H9 (cell line): ENCODE measurements at regions not wholly inside any gene's neighbourhood (a gene's known extent, or its start where the extent isn't known, plus 50 kb on each side); places are given as distances from the start of the nearest gene placed in this dataset.

ENCODE experiments used
- DNase-seq: peaks from one replicate; pipeline ENCODE4 v3.0.0-alpha.2; 2017
- H2AFZ ChIP-seq: one replicate; pipeline ENCODE4 v1.6.1; 2013; ENCODE audit warnings: mild to moderate bottlenecking, low read length, control low read depth, moderate library complexity
- H2AK5ac ChIP-seq: 2 replicates; pipeline ENCODE4 v1.6.1; 2013; ENCODE audit warnings: low read length, control low read depth, mixed read lengths; ENCODE audit not compliant: insufficient read length
- H2BK120ac ChIP-seq: one replicate; pipeline ENCODE4 v1.6.1; 2013; ENCODE audit warnings: low read depth, mild to moderate bottlenecking, low read length, control low read depth, inconsistent platforms; ENCODE audit not compliant: poor library complexity, severe bottlenecking
- H2BK12ac ChIP-seq: 2 replicates; pipeline ENCODE4 v1.6.1; 2013; ENCODE audit warnings: low read length, control low read depth, mixed read lengths, low read depth; ENCODE audit not compliant: insufficient read length
- H2BK15ac ChIP-seq: 2 replicates; pipeline ENCODE4 v1.6.1; 2013; ENCODE audit warnings: low read depth, low read length, control low read depth
- H2BK20ac ChIP-seq: one replicate; pipeline ENCODE4 v1.6.1; 2013; ENCODE audit warnings: low read depth, mild to moderate bottlenecking, low read length, control low read depth, inconsistent platforms; ENCODE audit not compliant: poor library complexity, severe bottlenecking
- H2BK5ac ChIP-seq: 2 replicates; pipeline ENCODE4 v1.6.1; 2013; ENCODE audit warnings: low read length, control low read depth, mixed read lengths; ENCODE audit not compliant: insufficient read length
- H3K14ac ChIP-seq: 2 replicates; pipeline ENCODE4 v1.6.1; 2013; ENCODE audit warnings: low read length, control low read depth; ENCODE audit not compliant: insufficient read depth
- H3K18ac ChIP-seq: 2 replicates; pipeline ENCODE4 v1.6.1; 2013; ENCODE audit warnings: low read depth, mild to moderate bottlenecking, mixed read lengths, low read length, control low read depth; ENCODE audit not compliant: insufficient read length
- H3K23ac ChIP-seq: 2 replicates; pipeline ENCODE4 v1.6.1; 2013; ENCODE audit warnings: low read length, control low read depth, mixed read lengths, low read depth; ENCODE audit not compliant: insufficient read length
- H3K23me2 ChIP-seq: 2 replicates; pipeline ENCODE4 v1.6.1; 2013; ENCODE audit warnings: low read depth, mild to moderate bottlenecking, mixed read lengths, low read length, control low read depth; ENCODE audit not compliant: insufficient read length, poor library complexity, severe bottlenecking
- H3K27ac ChIP-seq: 2 replicates; pipeline ENCODE4 v1.5.1; 2013; ENCODE audit warnings: low read length, control low read depth, mixed read lengths, low read depth; ENCODE audit not compliant: insufficient read length
- H3K27me3 ChIP-seq: 2 replicates; pipeline ENCODE4 v1.6.1; 2013; ENCODE audit warnings: low read length, control low read depth, inconsistent platforms; ENCODE audit not compliant: insufficient read depth
- H3K4ac ChIP-seq: 2 replicates; pipeline ENCODE4 v1.6.1; 2013; ENCODE audit warnings: low read depth, mild to moderate bottlenecking, control low read depth, inconsistent platforms, low read length, moderate library complexity
- H3K4me1 ChIP-seq: 2 replicates; pipeline ENCODE4 v1.6.1; 2013; ENCODE audit warnings: low read length, control low read depth, inconsistent platforms; ENCODE audit not compliant: insufficient read depth
- H3K4me2 ChIP-seq: 2 replicates; pipeline ENCODE4 v1.6.1; 2013; ENCODE audit warnings: low read length, control low read depth, mixed read lengths; ENCODE audit not compliant: insufficient read length, insufficient read depth
- H3K56ac ChIP-seq: 2 replicates; pipeline ENCODE4 v1.6.1; 2013; ENCODE audit warnings: low read depth, mild to moderate bottlenecking, mixed read lengths, low read length, control low read depth; ENCODE audit not compliant: insufficient read length
- H3K79me1 ChIP-seq: 2 replicates; pipeline ENCODE4 v1.6.1; 2013; ENCODE audit warnings: low read depth, mild to moderate bottlenecking, moderate library complexity, low read length, control low read depth, inconsistent platforms; ENCODE audit not compliant: insufficient read depth, poor library complexity, severe bottlenecking
- H3K79me2 ChIP-seq: 2 replicates; pipeline ENCODE4 v1.6.1; 2013; ENCODE audit warnings: low read length, control low read depth, inconsistent platforms; ENCODE audit not compliant: insufficient read depth
- H3K9ac ChIP-seq: 2 replicates; pipeline ENCODE4 v1.6.1; 2013; ENCODE audit warnings: low read length, control low read depth, mixed read lengths; ENCODE audit not compliant: insufficient read length; ENCODE audit errors: extremely low read depth
- H3K9me3 ChIP-seq: one replicate; pipeline ENCODE4 v1.6.1; 2013; ENCODE audit warnings: low read depth, low read length, inconsistent platforms; ENCODE audit not compliant: control insufficient read depth
- H3T11ph ChIP-seq: one replicate; pipeline ENCODE4 v1.6.1; 2013; ENCODE audit warnings: mild to moderate bottlenecking, low read length, control low read depth, inconsistent platforms
- H4K20me1 ChIP-seq: one replicate; pipeline ENCODE4 v1.6.1; 2013; ENCODE audit not compliant: control insufficient read depth, insufficient read length, insufficient read depth
- H4K5ac ChIP-seq: 2 replicates; pipeline ENCODE4 v1.6.1; 2013; ENCODE audit warnings: low read depth, mild to moderate bottlenecking, mixed read lengths, low read length, control low read depth; ENCODE audit not compliant: insufficient read length
- H4K8ac ChIP-seq: replicated peaks from 2 replicates; pipeline ENCODE4 v1.6.1; 2013; ENCODE audit warnings: low read length, control low read depth, mixed read lengths, low read depth; ENCODE audit not compliant: insufficient read length
- H4K91ac ChIP-seq: 2 replicates; pipeline ENCODE4 v1.6.1; 2013; ENCODE audit warnings: low read depth, mild to moderate bottlenecking, moderate library complexity, mixed read lengths, low read length, control low read depth; ENCODE audit not compliant: insufficient read length
- H3K27ac Mint-ChIP-seq, 3 experiments: 2 replicates in 2 of 3; 3 replicates in 1 of 3; pipeline ENCODE4 v1.8.0; 2020 to 2021; ENCODE audit warnings: mixed read lengths in 3 of 3, mild to moderate bottlenecking in 1 of 3, moderate library complexity in 1 of 3
- H3K27me3 Mint-ChIP-seq: 2 replicates; pipeline ENCODE4 v1.8.0; 2021; ENCODE audit warnings: low read depth, mild to moderate bottlenecking, moderate library complexity, mixed read lengths
- H3K36me3 Mint-ChIP-seq, 3 experiments: 2 replicates in 2 of 3; 3 replicates in 1 of 3; pipeline ENCODE4 v1.8.0; 2020 to 2021; ENCODE audit warnings: low read depth in 3 of 3, mixed read lengths in 3 of 3; ENCODE audit not compliant: insufficient read depth in 1 of 3
- H3K4me1 Mint-ChIP-seq, 2 experiments: 2 replicates each; pipeline ENCODE4 v1.8.0; 2020; ENCODE audit warnings: mixed read lengths in 2 of 2
- H3K4me3 Mint-ChIP-seq, 2 experiments: 2 replicates in 1 of 2; 3 replicates in 1 of 2; pipeline ENCODE4 v1.8.0; 2020 to 2021; ENCODE audit warnings: mild to moderate bottlenecking in 2 of 2, mixed read lengths in 2 of 2, moderate library complexity in 1 of 2
- H3K9me3 Mint-ChIP-seq, 2 experiments: 2 replicates in 1 of 2; 3 replicates in 1 of 2; pipeline ENCODE4 v1.8.0; 2020; ENCODE audit warnings: mild to moderate bottlenecking in 2 of 2, mixed read lengths in 2 of 2, moderate library complexity in 1 of 2
- WGBS: extraction: QIAGEN DNeasy Blood & Tissue Kit; methylation state at CpG from one replicate; pipeline ENCODE4 v1.1.7; 2013; ENCODE audit warnings: missing lambda C conversion rate, low lambda C conversion rate, mixed read lengths; ENCODE audit not compliant: insufficient read length; ENCODE audit errors: extremely low coverage; 5-methylcytosine and 5-hydroxymethylcytosine counted together
- TF ChIP-seq, protein P1 (sequence below): fragments of 200-600 bp; sonication (generic); conservative IDR thresholded peaks from 3 replicates; pipeline ENCODE4 v1.8.0; 2021; ENCODE audit warnings: antibody characterized with exemption, mild to moderate bottlenecking

DNA sequence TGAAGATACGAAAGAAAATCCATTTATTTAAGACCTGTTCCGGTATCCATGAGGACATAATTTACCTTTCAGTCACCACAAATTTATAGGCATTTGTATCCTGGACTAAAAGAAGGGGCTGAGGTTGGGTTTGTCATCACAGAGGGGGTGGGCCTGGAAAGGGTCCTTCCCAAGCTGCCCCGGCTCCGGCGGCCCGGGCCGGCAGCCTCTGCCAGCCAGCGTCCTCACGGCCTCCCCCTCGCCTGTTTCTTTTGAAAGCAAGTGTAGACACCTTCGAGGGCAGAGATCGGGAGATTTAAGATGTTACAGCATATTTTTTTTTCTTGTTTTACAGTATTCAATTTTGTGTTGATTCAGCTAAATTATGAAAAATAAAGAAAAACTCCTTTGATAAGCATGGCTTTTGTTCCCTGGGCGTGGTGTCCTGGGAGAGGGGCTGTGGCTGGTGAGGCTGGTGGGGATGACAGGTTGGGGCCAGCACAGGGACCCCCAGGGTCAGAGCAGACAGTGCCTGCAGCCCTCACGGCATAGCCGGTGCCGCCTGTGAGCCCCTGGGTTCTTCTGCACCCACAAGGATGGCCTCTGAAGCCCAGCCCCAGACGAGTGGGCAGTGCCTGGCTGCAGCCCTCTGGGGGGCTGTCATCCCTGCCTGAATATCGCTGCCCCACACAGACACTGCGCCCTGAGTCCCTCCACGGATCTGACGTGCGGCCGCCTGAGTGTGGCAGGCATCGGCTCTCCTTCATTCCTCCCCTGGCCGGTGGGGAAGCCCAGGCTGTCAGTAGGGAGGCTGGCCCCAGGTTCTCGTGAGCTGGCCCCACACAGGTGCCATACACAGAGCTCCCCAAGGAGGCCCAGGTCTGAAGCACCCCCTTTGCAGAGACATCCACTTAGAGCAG is 1075.9 kb downstream of the BRD1 start:
- Histone ChIP-seq H2BK20ac (no peak overlapping the region), H3K23me2 (no peaks in the 10 kb centered on the region), H2AK5ac (no peak overlapping the region), H3K56ac (no peak overlapping the region), H3T11ph (no peak overlapping the region), H3K79me1 (no peaks in the 10 kb centered on the region), H3K4ac (no peak overlapping the region), H3K27ac (no peak overlapping the region), H3K4me1 (no peaks in the 10 kb centered on the region), H3K23ac (no peak overlapping the region), H3K27me3 (no peaks in the 10 kb centered on the region), H3K9ac (no peak overlapping the region), H3K4me2 (no peak overlapping the region), H3K14ac (no peak overlapping the region), H2BK12ac (no peak overlapping the region), H4K8ac (no peak overlapping the region), H2AFZ (no peak overlapping the region), H4K20me1 (no peaks in the 10 kb centered on the region), H3K9me3 (no peaks in the 10 kb centered on the region), H4K5ac (no peak overlapping the region), H2BK5ac (no peak overlapping the region), H3K79me2 (no peaks in the 10 kb centered on the region), H4K91ac (no peak overlapping the region), H3K18ac (no peak overlapping the region), H2BK120ac (no peak overlapping the region), H2BK15ac (no peak overlapping the region)
- peaks cover 0 to 4% of the 10 kb centered on the region in 2 experiments; a peak in 1 of 4 replicates for H3K4me1 Mint-ChIP-seq
- TF ChIP-seq, protein P1, sequence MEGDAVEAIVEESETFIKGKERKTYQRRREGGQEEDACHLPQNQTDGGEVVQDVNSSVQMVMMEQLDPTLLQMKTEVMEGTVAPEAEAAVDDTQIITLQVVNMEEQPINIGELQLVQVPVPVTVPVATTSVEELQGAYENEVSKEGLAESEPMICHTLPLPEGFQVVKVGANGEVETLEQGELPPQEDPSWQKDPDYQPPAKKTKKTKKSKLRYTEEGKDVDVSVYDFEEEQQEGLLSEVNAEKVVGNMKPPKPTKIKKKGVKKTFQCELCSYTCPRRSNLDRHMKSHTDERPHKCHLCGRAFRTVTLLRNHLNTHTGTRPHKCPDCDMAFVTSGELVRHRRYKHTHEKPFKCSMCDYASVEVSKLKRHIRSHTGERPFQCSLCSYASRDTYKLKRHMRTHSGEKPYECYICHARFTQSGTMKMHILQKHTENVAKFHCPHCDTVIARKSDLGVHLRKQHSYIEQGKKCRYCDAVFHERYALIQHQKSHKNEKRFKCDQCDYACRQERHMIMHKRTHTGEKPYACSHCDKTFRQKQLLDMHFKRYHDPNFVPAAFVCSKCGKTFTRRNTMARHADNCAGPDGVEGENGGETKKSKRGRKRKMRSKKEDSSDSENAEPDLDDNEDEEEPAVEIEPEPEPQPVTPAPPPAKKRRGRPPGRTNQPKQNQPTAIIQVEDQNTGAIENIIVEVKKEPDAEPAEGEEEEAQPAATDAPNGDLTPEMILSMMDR, result no peak
- no CpG with 5 or more reads among the region's 26 CpGs for WGBS
- no peak overlapping the region for H3K27ac Mint-ChIP-seq
- H3K27me3 Mint-ChIP-seq, result peaks cover 4% of the 10 kb centered on the region; the same call in 1 of the 2 replicates
- no peaks in the 10 kb centered on the region for H3K9me3 Mint-ChIP-seq
- no peak for DNase-seq
- H3K36me3 Mint-ChIP-seq, result no peaks in the 10 kb centered on the region
- H3K4me3 Mint-ChIP-seq, result no peak overlapping the region
